Fibroblast of lung (primary cell): ENCODE measurements at regions not wholly inside any gene's neighbourhood (a gene's known extent, or its start where the extent isn't known, plus 50 kb on each side); places are given as distances from the start of the nearest gene placed in this dataset.

ENCODE experiments used
- DNase-seq, 2 donors: peaks; one replicate each; pipeline versions ENCODE4 v3.0.0 to v3.0.0-alpha.2; 2010; ENCODE audit warnings: low read depth in 2 of 2
- H2AFZ ChIP-seq: 2 replicates; pipeline ENCODE4 v1.5.1; 2012; ENCODE audit warnings: low read length, control low read depth, inconsistent platforms
- H3K27ac ChIP-seq: 2 replicates; pipeline ENCODE4 v1.5.1; 2011; ENCODE audit warnings: low read length, control low read depth; ENCODE audit not compliant: insufficient read depth
- H3K27me3 ChIP-seq: 2 replicates; pipeline ENCODE4 v1.5.1; 2011; ENCODE audit warnings: mild to moderate bottlenecking, low read length; ENCODE audit not compliant: control insufficient read depth, insufficient read depth
- H3K36me3 ChIP-seq: 2 replicates; pipeline ENCODE4 v1.5.1; 2011; ENCODE audit warnings: low read length; ENCODE audit not compliant: control insufficient read depth, insufficient read depth
- H3K4me1 ChIP-seq: 2 replicates; pipeline ENCODE4 v1.5.1; 2011; ENCODE audit warnings: low read length; ENCODE audit not compliant: control insufficient read depth, insufficient read depth; ENCODE audit errors: extremely low read depth
- H3K4me2 ChIP-seq: 2 replicates; pipeline ENCODE4 v1.5.1; 2011; ENCODE audit warnings: low read length, control low read depth; ENCODE audit not compliant: insufficient read depth; ENCODE audit errors: extremely low read depth
- H3K4me3 ChIP-seq, 4 experiments: fragments of 200-600 bp in 1 of 4; sonication (generic) in 1 of 4; replicated peaks in 1 of 4; 2 replicates each; pipeline ENCODE4 v1.5.1; 2011 to 2016; ENCODE audit warnings: low read length in 4 of 4, low read depth in 3 of 4, mild to moderate bottlenecking in 3 of 4, control low read depth in 2 of 4, inconsistent platforms in 1 of 4, mixed read lengths in 1 of 4; ENCODE audit not compliant: insufficient read depth in 1 of 4; ENCODE audit errors: control extremely low read depth in 1 of 4
- H3K79me2 ChIP-seq: 2 replicates; pipeline ENCODE4 v1.5.1; 2012; ENCODE audit warnings: mild to moderate bottlenecking, low read length, inconsistent platforms; ENCODE audit not compliant: control insufficient read depth, insufficient read depth
- H3K9ac ChIP-seq: 2 replicates; pipeline ENCODE4 v1.5.1; 2011; ENCODE audit warnings: mild to moderate bottlenecking, low read length, control low read depth; ENCODE audit not compliant: insufficient read depth
- H3K9me3 ChIP-seq: 2 replicates; pipeline ENCODE4 v1.5.1; 2012; ENCODE audit warnings: low read depth, low read length; ENCODE audit not compliant: control insufficient read depth, insufficient read depth
- H4K20me1 ChIP-seq: 2 replicates; pipeline ENCODE4 v1.5.1; 2011; ENCODE audit warnings: low read length; ENCODE audit not compliant: control insufficient read depth, insufficient read depth; ENCODE audit errors: extremely low read depth
- CTCF ChIP-seq, 2 donors: IDR thresholded peaks in 1 of 2; conservative IDR thresholded peaks in 1 of 2; 1 replicate in 1 of 2; 2 replicates in 1 of 2; pipeline ENCODE4 v1.5.1; 2011 to 2012; ENCODE audit warnings: low read length in 2 of 2, control low read depth in 1 of 2, inconsistent platforms in 1 of 2, low read depth in 1 of 2, mild to moderate bottlenecking in 1 of 2
- EZH2 ChIP-seq: IDR thresholded peaks from 2 replicates; pipeline ENCODE4 v1.5.1; 2012; ENCODE audit warnings: low read length, control low read depth, mild to moderate bottlenecking; ENCODE audit errors: missing control alignments

- peaks cover 1% of the 10 kb centered on the region for H4K20me1 ChIP-seq
- H3K9me3 ChIP-seq, result no peaks in the 10 kb centered on the region
- peaks cover 4% of the 10 kb centered on the region for H3K79me2 ChIP-seq
- H3K27ac ChIP-seq, result no peak overlapping the region
- H3K36me3 ChIP-seq, result no peaks in the 10 kb centered on the region
- DNase-seq, result no peak
- no peaks in the 10 kb centered on the region for H3K27me3 ChIP-seq
- H3K9ac ChIP-seq, result no peak overlapping the region
- no peak overlapping the region for H3K4me3 ChIP-seq
- no peak overlapping the region for H3K4me2 ChIP-seq
- H2AFZ ChIP-seq, result no peak overlapping the region
- TF ChIP-seq EZH2 (no peak), CTCF (conservative IDR thresholded peaks at IDR 0.05 in 1 of 2, IDR thresholded peaks at IDR 0.05 in 1 of 2; ENCODE audit: low read depth in 1 of 2, low read length in 2 of 2) (no peak)
- no peaks in the 10 kb centered on the region for H3K4me1 ChIP-seq
Observed at GRCh38 chr22:42198226-42198625, 67.6 kb upstream of the CYP2D6 start.

GRCh38 chr22:42196454-42196853 is 65.8 kb upstream of the CYP2D6 start:
- Histone ChIP-seq H3K4me1 (no peaks in the 10 kb centered on the region), H4K20me1 (peaks cover 1% of the 10 kb centered on the region), H3K27me3 (no peaks in the 10 kb centered on the region), H3K27ac (no peak overlapping the region), H2AFZ (no peak overlapping the region), H3K36me3 (no peaks in the 10 kb centered on the region), H3K9me3 (no peaks in the 10 kb centered on the region), H3K9ac (no peak overlapping the region), H3K4me3 (no peak overlapping the region), H3K4me2 (no peak overlapping the region), H3K79me2 (peaks cover 4% of the 10 kb centered on the region)
- TF ChIP-seq EZH2 (no peak), CTCF (conservative IDR thresholded peaks at IDR 0.05 in 1 of 2, IDR thresholded peaks at IDR 0.05 in 1 of 2; ENCODE audit: low read depth in 1 of 2, low read length in 2 of 2) (no peak)
- no peak for DNase-seq

- Histone ChIP-seq H3K27ac (no peak overlapping the region), H4K20me1 (peaks cover 1% of the 10 kb centered on the region), H3K79me2 (peaks cover 2% of the 10 kb centered on the region), H3K4me1 (no peaks in the 10 kb centered on the region), H2AFZ (no peak overlapping the region), H3K9me3 (no peaks in the 10 kb centered on the region), H3K27me3 (no peaks in the 10 kb centered on the region), H3K36me3 (no peaks in the 10 kb centered on the region), H3K9ac (no peak overlapping the region), H3K4me3 (no peak overlapping the region), H3K4me2 (no peak overlapping the region)
- no peak for DNase-seq
- TF ChIP-seq CTCF (conservative IDR thresholded peaks at IDR 0.05 in 1 of 2, IDR thresholded peaks at IDR 0.05 in 1 of 2; ENCODE audit: low read depth in 1 of 2, low read length in 2 of 2), result no peak
- no peak for TF ChIP-seq EZH2
Observed at GRCh38 chr22:42194953-42195352, 64.3 kb upstream of the CYP2D6 start.
